ENCODE measurements at regions not wholly inside any gene's neighbourhood (a gene's known extent, or its start where the extent isn't known, plus 50 kb on each side); places are given as distances from the start of the nearest gene placed in this dataset.

- TF ChIP-seq CBX3 (IDR thresholded peaks at IDR 0.05; ENCODE audit: low read depth) (no peak), MAX (IDR thresholded peaks at IDR 0.05) (no peak), ZFX (IDR thresholded peaks at IDR 0.05) (no peak), TCF7L2 (IDR thresholded peaks at IDR 0.05; ENCODE audit: borderline replicate concordance, extremely low read depth, insufficient read depth, insufficient read length) (no peak), EZH2 (IDR thresholded peaks at IDR 0.05) (no peak)
These were observed 75.2 kb upstream of the TOP1 start for GRCh38 chr20:40953416-40953815.
